GM12878 (cell line): ENCODE measurements at regions not wholly inside any gene's neighbourhood (a gene's known extent, or its start where the extent isn't known, plus 50 kb on each side); places are given as distances from the start of the nearest gene placed in this dataset.

Source experiments
- ATAC-seq: fragments of 200-7000 bp; cut with Tn5 transposase; 3 replicates; pipeline ENCODE4 v1.9.1; 2020; ENCODE audit warnings: mild to moderate bottlenecking, moderate library complexity
- BruUV-seq: library from RNA; stranded (reverse); fragments of 400-500 nt; replicated peaks from 2 replicates; lab custom pipeline; 2021; lab: Mats Ljungman, UMichigan
- CTCF ChIA-PET: fragments of 300-600 bp; sonication (Branson Sonifier 250); formaldehyde crosslinking; extraction: SDS; loops from one replicate; lab custom pipeline; 2021; ENCODE audit warnings: inconsistent platforms; lab: Yijun Ruan, JAX
- POLR2A ChIA-PET: fragments of 350-600 bp; formaldehyde crosslinking; extraction: SDS; loops from one replicate; lab custom pipeline; 2021; ENCODE audit warnings: inconsistent platforms; lab: Charles Lee
- RAD21 ChIA-PET: fragments of 300-600 bp; sonication (Branson Sonifier 250); formaldehyde crosslinking; loops from one replicate; lab custom pipeline; 2023; ENCODE audit warnings: antibody characterized with exemption; ENCODE audit not compliant: unreplicated experiment; lab: Charles Lee
- SMC1A ChIA-PET: fragments of 300-600 bp; sonication (Branson Sonifier 250); formaldehyde crosslinking; loops from one replicate; lab custom pipeline; 2023; ENCODE audit not compliant: unreplicated experiment, uncharacterized antibody; lab: Charles Lee
- DNase-seq: peaks from one replicate; pipeline ENCODE4 v3.0.0-alpha.2; 2011; ENCODE audit warnings: low read depth, low spot score
- FAIRE-seq: peaks from 3 replicates; lab custom pipeline; 2011; peaks lifted over from hg19 to GRCh38; lab: Jason Lieb, UNC
- H2AFZ ChIP-seq: 2 replicates; pipeline ENCODE4 v1.6.0; 2011; ENCODE audit warnings: low read depth, low read length, control low read depth; ENCODE audit not compliant: control insufficient read depth
- H3K27ac ChIP-seq: 2 replicates; pipeline ENCODE4 v1.5.1; 2011; ENCODE audit warnings: control low read depth; ENCODE audit not compliant: control insufficient read depth, insufficient read depth
- H3K27me3 ChIP-seq, 2 experiments: replicated peaks in 1 of 2; 2 replicates each; pipeline versions ENCODE4 v1.6.0 to v1.6.1; 2011; ENCODE audit warnings: low read length in 1 of 2; ENCODE audit not compliant: control insufficient read depth in 2 of 2, insufficient read depth in 2 of 2
- H3K36me3 ChIP-seq, 2 experiments: 2 replicates each; pipeline ENCODE4 v1.5.1; 2011; ENCODE audit warnings: low read length in 1 of 2; ENCODE audit not compliant: control insufficient read depth in 2 of 2, insufficient read depth in 2 of 2
- H3K4me1 ChIP-seq: 2 replicates; pipeline ENCODE4 v1.6.1; 2011; ENCODE audit warnings: mild to moderate bottlenecking, low read length, moderate library complexity, mixed read lengths; ENCODE audit not compliant: control insufficient read depth, insufficient read depth
- H3K4me2 ChIP-seq: 2 replicates; pipeline ENCODE4 v1.6.0; 2011; ENCODE audit warnings: control low read depth; ENCODE audit not compliant: control insufficient read depth, insufficient read depth
- H3K4me3 ChIP-seq: fragments of 200-600 bp; sonication (generic); 2 replicates; pipeline ENCODE4 v1.5.1; 2016
- H3K79me2 ChIP-seq: 2 replicates; pipeline ENCODE4 v1.6.0; 2011; ENCODE audit warnings: low read length; ENCODE audit not compliant: control insufficient read depth, insufficient read depth
- H3K9ac ChIP-seq: 2 replicates; pipeline ENCODE4 v1.8.0; 2011; ENCODE audit warnings: low read length, control low read depth, mixed read lengths; ENCODE audit not compliant: control insufficient read depth, insufficient read depth
- H3K9me3 ChIP-seq: replicated peaks from 3 replicates; pipeline ENCODE4 v1.5.1; 2011; ENCODE audit warnings: mild to moderate bottlenecking, low read length; ENCODE audit not compliant: control insufficient read depth, insufficient read depth
- H4K20me1 ChIP-seq: 2 replicates; pipeline ENCODE4 v1.6.0; 2011; ENCODE audit not compliant: control insufficient read depth, insufficient read depth
- ASH2L ChIP-seq: fragments of 300-600, 200-600 bp; sonication (generic); IDR thresholded peaks from 2 replicates; pipeline ENCODE4 v1.6.1; 2017; ENCODE audit warnings: low read depth, mild to moderate bottlenecking, borderline replicate concordance
- CHD2 ChIP-seq: IDR thresholded peaks from 2 replicates; pipeline ENCODE4 v1.6.1; 2011; ENCODE audit warnings: low read depth, low read length, improper control_type of control experiment, borderline replicate concordance
- E4F1 ChIP-seq: fragments of 450-650 bp; IDR thresholded peaks from 2 replicates; pipeline ENCODE4 v1.6.1; 2018; ENCODE audit warnings: borderline replicate concordance, mild to moderate bottlenecking; ENCODE audit not compliant: partially characterized antibody
- JUND ChIP-seq: IDR thresholded peaks from 2 replicates; pipeline ENCODE4 v1.6.1; 2012; ENCODE audit warnings: low read depth, mild to moderate bottlenecking, low read length, improper control_type of control experiment, moderate library complexity
- MAX ChIP-seq: IDR thresholded peaks from 2 replicates; pipeline ENCODE4 v1.6.1; 2012; ENCODE audit warnings: low read depth, low read length, improper control_type of control experiment
- NRF1 ChIP-seq: conservative IDR thresholded peaks from 2 replicates; pipeline ENCODE4 v1.6.1; 2011; ENCODE audit warnings: mild to moderate bottlenecking, low read depth, low read length, improper control_type of control experiment
- SMARCA5 ChIP-seq: fragments of 450-650 bp; IDR thresholded peaks from 2 replicates; pipeline ENCODE4 v1.6.1; 2017; ENCODE audit warnings: mild to moderate bottlenecking
- ZBTB4 ChIP-seq: fragments of 450-650 bp; formaldehyde crosslinking; IDR thresholded peaks from 2 replicates; pipeline ENCODE4 v1.4.0; 2022; ENCODE audit warnings: mild to moderate bottlenecking, moderate library complexity
- WGBS: methylation state at CpG from one replicate; pipeline ENCODE4 v1.1.6; 2016; ENCODE audit warnings: low lambda C conversion rate; ENCODE audit not compliant: insufficient replicate concordance, insufficient coverage; ENCODE audit errors: missing lambda C conversion rate; 5-methylcytosine and 5-hydroxymethylcytosine counted together
- in situ Hi-C: fragments of 300-500 bp; cut with MboI; formaldehyde crosslinking; loops from 9 replicates; pipeline ENCODE4 v1.14.3; 2018; ENCODE audit warnings: mixed read lengths
- intact Hi-C: fragments of 100-400 bp; cut with micrococcal nuclease; formaldehyde crosslinking; loops from one replicate; pipeline ENCODE4 v1.14.2; 2022; ENCODE audit not compliant: unreplicated experiment

GRCh38 chr9:1653282-1653681 is 361.9 kb upstream of the SMARCA2 start:
- Histone ChIP-seq H3K4me2 (no peak overlapping the region), H3K4me1 (no peaks in the 10 kb centered on the region), H3K36me3 (no peaks in the 10 kb centered on the region), H3K27ac (no peak overlapping the region), H3K79me2 (no peaks in the 10 kb centered on the region), H3K9ac (no peak overlapping the region), H4K20me1 (no peaks in the 10 kb centered on the region), H2AFZ (no peak overlapping the region), H3K27me3 (no peaks in the 10 kb centered on the region), H3K9me3 (no peaks in the 10 kb centered on the region), H3K4me3 (no peak overlapping the region)
- FAIRE-seq, result no peak
- POLR2A ChIA-PET, result no interaction called here
- 0% methylated on average over 4 of the region's 4 CpGs for whole genome bisulfite sequencing
- RAD21 ChIA-PET, result no interaction called here
- SMC1A ChIA-PET, result no interaction called here
- intact Hi-C loops (no loop called here), in situ Hi-C loops (no loop called here)
- ATAC-seq, result no peak; the same call in 2 of the 3 replicates
- no TSS peak for BruUV-seq
- CTCF ChIA-PET, result no interaction called here
- no peak for DNase-seq
- no peak for TF ChIP-seq CHD2
- no peak for TF ChIP-seq ZBTB4 (CRISPR knock-in tag)
- no peak for TF ChIP-seq MAX
- no peak for TF ChIP-seq SMARCA5
- no peak for TF ChIP-seq E4F1
- no peak for TF ChIP-seq NRF1
- no peak for TF ChIP-seq JUND
- no peak for TF ChIP-seq ASH2L
